Nephron progenitor cell (in vitro differentiated cells): ENCODE measurements at regions not wholly inside any gene's neighbourhood (a gene's known extent, or its start where the extent isn't known, plus 50 kb on each side); places are given as distances from the start of the nearest gene placed in this dataset.
"Not testable (repeated sequence)": the region's sequence is repeated elsewhere in the genome, so short reads cannot be mapped to it uniquely, and the experiment has no call there.

Experiments
- DNase-seq: peaks from one replicate; pipeline ENCODE4 v3.0.0; 2021
- H3K27ac Mint-ChIP-seq: 2 replicates; pipeline ENCODE4 v1.8.0; 2021; ENCODE audit warnings: mild to moderate bottlenecking, moderate library complexity, mixed read lengths
- H3K27me3 Mint-ChIP-seq: 2 replicates; pipeline ENCODE4 v1.8.0; 2021; ENCODE audit warnings: mild to moderate bottlenecking, low read depth, mixed read lengths; ENCODE audit not compliant: poor library complexity
- H3K36me3 Mint-ChIP-seq: 2 replicates; pipeline ENCODE4 v1.8.0; 2021; ENCODE audit warnings: low read depth, mixed read lengths
- H3K4me1 Mint-ChIP-seq: 2 replicates; pipeline ENCODE4 v1.8.0; 2021; ENCODE audit warnings: mixed read lengths
- H3K4me3 Mint-ChIP-seq: 2 replicates; pipeline ENCODE4 v1.8.0; 2021; ENCODE audit warnings: mild to moderate bottlenecking, moderate library complexity, mixed read lengths
- H3K9me3 Mint-ChIP-seq: 2 replicates; pipeline ENCODE4 v1.8.0; 2021; ENCODE audit warnings: mild to moderate bottlenecking, moderate library complexity, mixed read lengths
- TF ChIP-seq, protein P1 (sequence below): fragments of 200-600 bp; sonication (generic); IDR thresholded peaks from 2 replicates; pipeline ENCODE4 v1.5.0; 2021; ENCODE audit warnings: antibody characterized with exemption

DNA sequence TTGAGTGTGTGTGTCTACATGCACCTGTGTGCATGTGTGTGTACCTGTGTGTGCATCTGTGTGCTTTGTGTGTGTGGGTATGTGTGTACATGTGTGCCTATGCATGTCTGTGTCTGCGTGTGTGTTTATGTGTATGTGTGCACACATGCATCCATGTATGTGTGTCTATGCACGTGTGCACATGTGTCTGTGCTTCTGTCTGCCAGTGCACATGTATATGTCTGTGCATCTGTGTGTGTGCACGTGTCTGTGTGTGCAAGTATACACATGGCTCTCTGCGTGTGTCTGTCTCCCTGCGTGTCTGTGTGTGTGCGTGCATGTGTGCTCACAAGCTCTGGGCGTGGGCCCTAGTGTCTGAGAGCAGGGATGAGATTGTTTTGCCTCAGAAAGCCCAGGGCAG, 85.3 kb upstream of the SEC14L1 start:
- Mint-ChIP-seq H3K4me1 (peaks cover 20% of the 10 kb centered on the region), H3K27ac (no peak overlapping the region), H3K27me3 (peaks cover 46% of the 10 kb centered on the region), H3K4me3 (no peak overlapping the region), H3K9me3 (no peaks in the 10 kb centered on the region), H3K36me3 (no peaks in the 10 kb centered on the region)
- no peak for DNase-seq
- TF ChIP-seq, protein P1, sequence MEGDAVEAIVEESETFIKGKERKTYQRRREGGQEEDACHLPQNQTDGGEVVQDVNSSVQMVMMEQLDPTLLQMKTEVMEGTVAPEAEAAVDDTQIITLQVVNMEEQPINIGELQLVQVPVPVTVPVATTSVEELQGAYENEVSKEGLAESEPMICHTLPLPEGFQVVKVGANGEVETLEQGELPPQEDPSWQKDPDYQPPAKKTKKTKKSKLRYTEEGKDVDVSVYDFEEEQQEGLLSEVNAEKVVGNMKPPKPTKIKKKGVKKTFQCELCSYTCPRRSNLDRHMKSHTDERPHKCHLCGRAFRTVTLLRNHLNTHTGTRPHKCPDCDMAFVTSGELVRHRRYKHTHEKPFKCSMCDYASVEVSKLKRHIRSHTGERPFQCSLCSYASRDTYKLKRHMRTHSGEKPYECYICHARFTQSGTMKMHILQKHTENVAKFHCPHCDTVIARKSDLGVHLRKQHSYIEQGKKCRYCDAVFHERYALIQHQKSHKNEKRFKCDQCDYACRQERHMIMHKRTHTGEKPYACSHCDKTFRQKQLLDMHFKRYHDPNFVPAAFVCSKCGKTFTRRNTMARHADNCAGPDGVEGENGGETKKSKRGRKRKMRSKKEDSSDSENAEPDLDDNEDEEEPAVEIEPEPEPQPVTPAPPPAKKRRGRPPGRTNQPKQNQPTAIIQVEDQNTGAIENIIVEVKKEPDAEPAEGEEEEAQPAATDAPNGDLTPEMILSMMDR, result no peak

DNA sequence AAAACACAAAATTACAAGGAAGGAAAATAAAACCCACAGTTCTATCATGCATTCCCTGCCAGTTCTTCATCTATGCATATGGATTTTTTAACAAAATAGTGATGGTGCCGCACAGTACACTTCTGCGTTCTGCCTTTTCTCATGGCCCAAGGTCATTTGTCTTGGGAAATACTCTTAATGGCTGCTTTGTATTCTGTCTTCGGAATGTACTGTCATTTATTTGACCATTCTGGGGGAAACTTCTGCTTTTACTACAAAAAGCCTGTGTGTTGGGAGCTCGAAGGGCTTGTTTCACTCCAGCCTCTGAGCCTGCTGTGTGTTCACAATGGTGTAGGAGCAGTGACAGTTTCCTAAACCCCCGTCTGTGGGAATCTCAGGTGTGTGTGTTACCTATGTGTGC, 82.8 kb upstream of the SEC14L1 start:
- Mint-ChIP-seq H3K9me3 (no peaks in the 10 kb centered on the region), H3K36me3 (no peaks in the 10 kb centered on the region), H3K27me3 (peaks cover 48% of the 10 kb centered on the region), H3K4me1 (peaks cover 20% of the 10 kb centered on the region), H3K4me3 (no peak overlapping the region), H3K27ac (no peak overlapping the region)
- TF ChIP-seq, protein P1, result no peak
- no peak for DNase-seq

- H3K4me1 Mint-ChIP-seq, result no peaks in the 10 kb centered on the region
- TF ChIP-seq, protein P1, result no peak
- no peaks in the 10 kb centered on the region for H3K9me3 Mint-ChIP-seq
- H3K27ac Mint-ChIP-seq, result no peak overlapping the region
- peaks cover 45% of the 10 kb centered on the region for H3K27me3 Mint-ChIP-seq
- no peaks in the 10 kb centered on the region for H3K36me3 Mint-ChIP-seq
- DNase-seq, result no peak
- H3K4me3 Mint-ChIP-seq, result no peak overlapping the region
Observed at GRCh38 chr17:77061669-77062068, 79.1 kb upstream of the SEC14L1 start.

DNA sequence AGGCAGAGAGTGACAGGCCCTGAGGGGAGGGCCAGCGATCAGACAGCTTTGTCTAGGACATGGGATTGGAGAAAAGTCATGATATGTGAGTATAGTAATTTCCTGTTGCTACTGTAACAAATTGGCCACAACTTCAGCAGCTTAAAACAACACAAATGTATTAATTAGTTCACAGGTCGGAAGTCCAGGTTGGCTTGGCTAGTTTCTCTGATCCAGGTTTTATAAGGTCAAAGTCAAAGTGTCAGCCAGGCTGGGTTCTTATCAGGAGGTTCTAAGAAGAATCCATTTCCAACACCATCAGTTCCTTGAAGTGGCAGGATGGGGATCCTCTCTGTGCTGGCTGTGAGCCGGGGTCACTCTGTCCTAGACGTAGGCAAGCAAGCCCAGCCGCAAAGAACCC, 76.2 kb upstream of the SEC14L1 start:
- no peaks in the 10 kb centered on the region for H3K9me3 Mint-ChIP-seq
- no peaks in the 10 kb centered on the region for H3K36me3 Mint-ChIP-seq
- peaks cover 34% of the 10 kb centered on the region for H3K27me3 Mint-ChIP-seq
- H3K4me1 Mint-ChIP-seq, result no peaks in the 10 kb centered on the region
- H3K4me3 Mint-ChIP-seq, result no peak overlapping the region
- no peak overlapping the region for H3K27ac Mint-ChIP-seq
- TF ChIP-seq, protein P1, result no peak
- no peak for DNase-seq

DNA sequence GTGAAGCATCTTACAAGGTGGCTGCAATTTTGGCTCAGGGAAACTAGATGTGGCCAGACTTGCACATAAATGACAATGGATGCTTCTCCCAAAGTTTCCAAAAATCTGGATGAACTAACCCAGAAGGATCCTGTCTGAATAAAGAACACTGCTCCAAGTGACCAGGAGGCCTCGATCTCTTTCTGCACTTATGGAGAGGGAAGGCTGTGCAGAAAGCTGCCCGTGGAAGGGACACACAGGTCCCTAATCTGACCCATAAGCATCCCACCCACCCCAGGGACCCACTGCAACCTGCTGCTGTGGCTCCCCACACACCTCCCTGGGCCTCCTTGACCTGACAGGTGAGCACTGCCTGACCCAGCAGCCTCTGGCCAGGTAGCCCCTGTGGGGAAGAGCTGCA, 74.6 kb upstream of the SEC14L1 start:
- peaks cover 40% of the 10 kb centered on the region for H3K27me3 Mint-ChIP-seq
- no peak overlapping the region for H3K27ac Mint-ChIP-seq
- no peaks in the 10 kb centered on the region for H3K36me3 Mint-ChIP-seq
- H3K4me1 Mint-ChIP-seq, result no peaks in the 10 kb centered on the region
- DNase-seq, result no peak
- H3K4me3 Mint-ChIP-seq, result no peak overlapping the region
- no peaks in the 10 kb centered on the region for H3K9me3 Mint-ChIP-seq
- TF ChIP-seq, protein P1, result no peak

GRCh38 chr17:77066726-77067409, 73.9 kb upstream of the SEC14L1 start:
- H3K27me3 Mint-ChIP-seq, result peaks cover 44% of the 10 kb centered on the region
- H3K27ac Mint-ChIP-seq, H3K9me3 Mint-ChIP-seq, H3K4me3 Mint-ChIP-seq, H3K36me3 Mint-ChIP-seq, H3K4me1 Mint-ChIP-seq: not testable (repeated sequence)
- TF ChIP-seq, protein P1, result peak; percentile 87
- DNase-seq, result peak; percentile 75
